Activated B cell treated with CpG ODN at 0.5 μM for 24 hours (primary cell): ENCODE measurements at regions not wholly inside any gene's neighbourhood (a gene's known extent, or its start where the extent isn't known, plus 50 kb on each side); places are given as distances from the start of the nearest gene placed in this dataset.

ENCODE experiments used
- ATAC-seq: fragments of 200-7000 bp; cut with Tn5 transposase; one replicate; pipeline ENCODE4 v1.10.0; 2021; ENCODE audit warnings: low read depth, mild to moderate bottlenecking, moderate library complexity
- CTCF ChIA-PET: fragments of 350-600 bp; sonication (Branson Sonifier 250); formaldehyde crosslinking; loops from one replicate; lab custom pipeline; 2021; ENCODE audit warnings: antibody characterized with exemption; lab: Charles Lee
- POLR2A ChIA-PET: fragments of 350-600 bp; sonication (Branson Sonifier 250); formaldehyde crosslinking; loops from one replicate; lab custom pipeline; 2021; ENCODE audit warnings: antibody characterized with exemption; lab: Charles Lee
- DNase-seq: peaks from one replicate; pipeline ENCODE4 v3.0.0; 2022
- H3K27ac Mint-ChIP-seq: one replicate; pipeline ENCODE4 v1.8.0; 2020; ENCODE audit warnings: mixed read lengths
- H3K27me3 Mint-ChIP-seq: one replicate; pipeline ENCODE4 v1.8.0; 2021; ENCODE audit warnings: mixed read lengths
- H3K36me3 Mint-ChIP-seq: one replicate; pipeline ENCODE4 v1.8.0; 2021; ENCODE audit warnings: low read depth, mixed read lengths
- H3K4me1 Mint-ChIP-seq: one replicate; pipeline ENCODE4 v1.8.0; 2021; ENCODE audit warnings: mixed read lengths
- H3K4me3 Mint-ChIP-seq: one replicate; pipeline ENCODE4 v1.8.0; 2020; ENCODE audit warnings: mild to moderate bottlenecking, mixed read lengths
- H3K9me3 Mint-ChIP-seq: one replicate; pipeline ENCODE4 v1.8.0; 2020; ENCODE audit warnings: mixed read lengths
- CTCF ChIP-seq: fragments of 200-600 bp; IDR thresholded peaks from one replicate; pipeline ENCODE4 v1.8.0; 2022; ENCODE audit warnings: antibody characterized with exemption, mild to moderate bottlenecking
- intact Hi-C: fragments of 100-400 bp; cut with micrococcal nuclease; formaldehyde crosslinking; loops from one replicate; pipeline ENCODE4 v1.15.1; 2024

- no peaks in the 10 kb centered on the region for H3K36me3 Mint-ChIP-seq
- intact Hi-C loops, result no loop called here
- no peak overlapping the region for H3K4me3 Mint-ChIP-seq
- H3K4me1 Mint-ChIP-seq, result peaks cover 8% of the 10 kb centered on the region
- TF ChIP-seq CTCF, result no peak
- POLR2A ChIA-PET, result no interaction called here
- peaks cover 2% of the 10 kb centered on the region for H3K27me3 Mint-ChIP-seq
- CTCF ChIA-PET, result no interaction called here
- peaks cover 10% of the 10 kb centered on the region for H3K9me3 Mint-ChIP-seq
- ATAC-seq, result no peak
- no peak overlapping the region for H3K27ac Mint-ChIP-seq
- DNase-seq, result no peak
Measured at GRCh38 chr18:10228326-10228725, 226.1 kb upstream of the APCDD1 start.

DNA sequence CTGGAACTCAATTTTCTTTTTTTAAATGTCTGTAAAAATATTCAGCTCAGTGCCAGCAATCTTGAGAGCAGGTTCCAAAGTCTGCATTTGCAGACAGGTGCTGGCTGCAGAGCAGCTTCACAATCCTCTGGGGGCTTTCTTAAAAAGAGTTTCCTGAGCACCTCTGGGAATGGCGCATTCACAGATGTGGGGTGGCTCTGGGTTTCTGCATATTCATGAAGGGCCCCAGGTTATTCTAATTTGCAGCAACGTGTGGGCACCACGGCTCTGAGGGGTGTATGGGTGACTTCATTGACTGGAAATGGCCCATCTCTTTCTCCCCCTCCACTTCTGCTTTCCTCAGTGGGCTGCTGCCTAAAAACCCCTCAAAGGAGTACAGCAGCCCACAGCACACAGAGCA, 225.0 kb upstream of the APCDD1 start:
- peaks cover 2% of the 10 kb centered on the region for H3K27me3 Mint-ChIP-seq
- ChIA-PET POLR2A (no interaction called here), CTCF (no interaction called here)
- H3K27ac Mint-ChIP-seq, result no peak overlapping the region
- ATAC-seq (no peak), DNase-seq (no peak)
- TF ChIP-seq CTCF, result no peak
- peaks cover 9% of the 10 kb centered on the region for H3K9me3 Mint-ChIP-seq
- intact Hi-C loops, result no loop called here
- peaks cover 8% of the 10 kb centered on the region for H3K4me1 Mint-ChIP-seq
- no peak overlapping the region for H3K4me3 Mint-ChIP-seq
- no peaks in the 10 kb centered on the region for H3K36me3 Mint-ChIP-seq

- no peak for TF ChIP-seq CTCF
- ChIA-PET CTCF (no interaction called here), POLR2A (no interaction called here)
- Mint-ChIP-seq H3K27ac (no peak overlapping the region), H3K27me3 (peaks cover 2% of the 10 kb centered on the region), H3K36me3 (no peaks in the 10 kb centered on the region), H3K4me1 (peaks cover 8% of the 10 kb centered on the region), H3K4me3 (no peak overlapping the region), H3K9me3 (peaks cover 6% of the 10 kb centered on the region)
- DNase-seq, result no peak
- intact Hi-C loops, result no loop called here
- ATAC-seq, result no peak
Measured at GRCh38 chr18:10230072-10230471, 224.4 kb upstream of the APCDD1 start.

DNA sequence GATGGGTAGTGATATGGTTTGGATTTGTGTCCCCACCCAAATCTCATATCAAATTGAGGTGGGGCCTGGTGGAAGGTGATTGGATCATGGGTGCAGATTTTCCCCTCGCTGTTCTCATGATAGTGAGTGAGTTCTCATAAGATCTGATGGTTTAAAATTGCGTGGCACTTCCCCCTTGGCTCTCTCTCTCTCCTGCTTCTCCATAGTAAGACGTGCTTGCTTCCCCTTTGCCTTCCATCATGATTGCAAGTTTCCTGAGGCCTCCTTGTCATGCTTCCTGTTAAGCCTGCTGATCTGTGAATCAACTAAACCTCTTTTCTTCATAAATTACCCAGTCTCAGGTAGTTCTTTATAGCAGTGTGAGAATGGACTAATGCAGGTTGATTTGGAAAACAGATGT, 223.2 kb upstream of the APCDD1 start:
- H3K27ac Mint-ChIP-seq, result no peak overlapping the region
- intact Hi-C loops, result no loop called here
- no peak for ATAC-seq

GRCh38 chr18:10232062-10232461, 222.4 kb upstream of the APCDD1 start:
- DNase-seq (no peak), ATAC-seq (no peak)
- Mint-ChIP-seq H3K27me3 (peaks cover 2% of the 10 kb centered on the region), H3K9me3 (peaks cover 3% of the 10 kb centered on the region), H3K27ac (no peak overlapping the region), H3K4me3 (no peak overlapping the region), H3K36me3 (no peaks in the 10 kb centered on the region), H3K4me1 (peaks cover 8% of the 10 kb centered on the region)
- intact Hi-C loops, result no loop called here
- POLR2A ChIA-PET, result no interaction called here
- CTCF ChIA-PET, result no interaction called here
- no peak for TF ChIP-seq CTCF

More for the DNA sequence above, 223.2 kb upstream of the APCDD1 start:
- Mint-ChIP-seq H3K9me3 (peaks cover 3% of the 10 kb centered on the region), H3K4me1 (peaks cover 8% of the 10 kb centered on the region), H3K4me3 (no peak overlapping the region), H3K27me3 (peaks cover 2% of the 10 kb centered on the region), H3K36me3 (no peaks in the 10 kb centered on the region)
- POLR2A ChIA-PET, result no interaction called here
- DNase-seq, result no peak
- CTCF ChIA-PET, result no interaction called here
- TF ChIP-seq CTCF, result no peak
